OCI-LY3 (cell line): ENCODE measurements at regions not wholly inside any gene's neighbourhood (a gene's known extent, or its start where the extent isn't known, plus 50 kb on each side); places are given as distances from the start of the nearest gene placed in this dataset.

Experiments
- H2AFZ ChIP-seq: fragments of 200-600, 300-600 bp; shearing (Covaris generic); 2 replicates; pipeline ENCODE4 v1.6.0; 2014; ENCODE audit warnings: antibody characterized with exemption, low read depth, low read length
- H3K27ac ChIP-seq: fragments of 200-600, 300-600 bp; sonication (generic); 2 replicates; pipeline ENCODE4 v1.5.1; 2014; ENCODE audit warnings: mild to moderate bottlenecking, low read length, moderate library complexity, mixed read lengths
- H3K27me3 ChIP-seq: fragments of 200-600, 300-600 bp; sonication (generic); 2 replicates; pipeline ENCODE4 v1.6.1; 2014; ENCODE audit warnings: low read depth, low read length, mixed read lengths
- H3K36me3 ChIP-seq: fragments of 200-600, 300-600 bp; sonication (generic); replicated peaks from 2 replicates; pipeline ENCODE3; 2014; ENCODE audit warnings: low read depth, low read length, mixed read lengths
- H3K4me1 ChIP-seq: fragments of 300-600, 200-600 bp; sonication (generic); 2 replicates; pipeline ENCODE4 v1.6.1; 2014; ENCODE audit warnings: low read length, mixed read lengths
- H3K4me2 ChIP-seq: fragments of 200-600, 300-600 bp; sonication (generic); 2 replicates; pipeline ENCODE4 v1.6.1; 2014; ENCODE audit warnings: low read length, mixed read lengths
- H3K4me3 ChIP-seq: fragments of 300-600, 200-600 bp; sonication (generic); 2 replicates; pipeline ENCODE4 v1.5.1; 2014; ENCODE audit warnings: antibody characterized with exemption, mild to moderate bottlenecking, low read length, moderate library complexity
- H3K79me2 ChIP-seq: fragments of 300-600, 200-600 bp; shearing (Covaris generic); 2 replicates; pipeline ENCODE4 v1.6.1; 2014; ENCODE audit warnings: mild to moderate bottlenecking, low read length, mixed read lengths
- H3K9ac ChIP-seq: fragments of 300-600, 200-600 bp; shearing (Covaris generic); 2 replicates; pipeline ENCODE4 v1.6.0; 2014; ENCODE audit warnings: mild to moderate bottlenecking, low read length, moderate library complexity
- H3K9me3 ChIP-seq: fragments of 200-600, 300-600 bp; shearing (Covaris generic); 2 replicates; pipeline ENCODE4 v1.6.1; 2014; ENCODE audit warnings: low read length, mixed read lengths; ENCODE audit not compliant: insufficient read depth
- H4K20me1 ChIP-seq: fragments of 200-600, 300-600 bp; sonication (generic); 2 replicates; pipeline ENCODE4 v1.6.1; 2016; ENCODE audit warnings: low read length, mixed read lengths; ENCODE audit not compliant: insufficient read depth
- CTCF ChIP-seq: fragments of 200-600, 300-600 bp; sonication (generic); IDR thresholded peaks from 2 replicates; pipeline ENCODE4 v1.5.1; 2014; ENCODE audit warnings: antibody characterized with exemption, low read length, low read depth
- EZH2phosphoT487 ChIP-seq: fragments of 200-600 bp; shearing (Covaris generic); IDR thresholded peaks from 2 replicates; pipeline ENCODE4 v1.6.1; 2018; ENCODE audit warnings: antibody characterized with exemption, mixed run types, low read depth

GRCh38 chr1:118828038-118828437 lies 160.1 kb downstream of the TBX15 start:
- H3K79me2 ChIP-seq, result no peaks in the 10 kb centered on the region

DNA sequence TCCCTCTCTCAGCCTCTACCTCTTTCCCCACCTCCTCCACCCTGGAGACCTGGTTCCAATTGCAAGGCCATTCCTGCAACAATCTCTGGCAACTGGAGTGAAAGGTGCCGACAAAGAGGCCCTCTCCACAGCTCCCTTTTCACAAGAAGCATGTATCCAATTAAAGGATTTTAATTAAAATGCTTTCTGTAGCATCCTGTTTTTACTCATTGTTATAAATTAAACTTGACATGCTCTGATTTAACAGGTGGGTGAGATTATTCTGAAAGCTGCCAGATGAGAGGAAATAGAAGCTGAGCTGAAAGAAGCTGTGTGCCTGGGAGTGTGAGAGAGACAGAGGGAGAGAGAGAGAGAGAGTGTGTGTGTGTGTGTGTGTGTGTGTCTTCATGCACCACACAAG lies 160.5 kb downstream of the TBX15 start:
- no peaks in the 10 kb centered on the region for H3K27me3 ChIP-seq
- no peaks in the 10 kb centered on the region for H3K9me3 ChIP-seq
- H3K9ac ChIP-seq, result no peak overlapping the region
- H3K36me3 ChIP-seq, result no peaks in the 10 kb centered on the region
- no peaks in the 10 kb centered on the region for H3K79me2 ChIP-seq
- H3K4me2 ChIP-seq, result no peak overlapping the region
- no peak overlapping the region for H3K4me3 ChIP-seq
- no peaks in the 10 kb centered on the region for H4K20me1 ChIP-seq
- H3K4me1 ChIP-seq, result no peaks in the 10 kb centered on the region
- H3K27ac ChIP-seq, result no peak overlapping the region
- no peak overlapping the region for H2AFZ ChIP-seq
- TF ChIP-seq EZH2phosphoT487 (no peak), CTCF (no peak)

More at GRCh38 chr1:118828038-118828437, 160.1 kb downstream of the TBX15 start:
- no peak overlapping the region for H2AFZ ChIP-seq
- H3K27ac ChIP-seq, result no peak overlapping the region
- no peaks in the 10 kb centered on the region for H3K9me3 ChIP-seq
- no peaks in the 10 kb centered on the region for H3K27me3 ChIP-seq
- no peak overlapping the region for H3K4me2 ChIP-seq
- H3K9ac ChIP-seq, result no peak overlapping the region
- no peaks in the 10 kb centered on the region for H3K36me3 ChIP-seq
- no peaks in the 10 kb centered on the region for H4K20me1 ChIP-seq
- H3K4me1 ChIP-seq, result no peaks in the 10 kb centered on the region
- H3K4me3 ChIP-seq, result no peak overlapping the region
- no peak for TF ChIP-seq CTCF
- no peak for TF ChIP-seq EZH2phosphoT487

DNA sequence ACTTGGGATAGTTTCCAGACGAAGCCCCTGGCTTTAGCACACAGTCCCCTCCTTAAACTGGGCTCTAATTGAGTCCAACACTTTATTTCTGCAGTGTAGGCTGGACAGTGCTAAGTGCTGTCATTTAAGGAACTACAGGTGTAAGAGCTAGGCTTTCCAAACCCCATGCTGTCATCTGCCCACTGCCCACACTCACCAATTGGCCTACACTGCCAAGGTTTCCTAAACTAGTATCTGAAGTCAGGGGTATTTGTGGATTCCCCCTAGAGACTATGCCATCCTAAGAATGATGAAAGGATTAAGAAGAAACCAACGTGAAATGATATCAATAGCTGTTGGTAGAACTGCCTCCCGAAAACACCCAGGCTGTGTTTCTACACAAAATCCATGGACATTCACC lies 160.9 kb downstream of the TBX15 start:
- Histone ChIP-seq H4K20me1 (no peaks in the 10 kb centered on the region), H3K27ac (no peak overlapping the region), H3K4me2 (no peak overlapping the region), H3K79me2 (no peaks in the 10 kb centered on the region), H2AFZ (no peak overlapping the region), H3K9ac (no peak overlapping the region), H3K4me3 (no peak overlapping the region), H3K27me3 (no peaks in the 10 kb centered on the region), H3K36me3 (no peaks in the 10 kb centered on the region), H3K9me3 (no peaks in the 10 kb centered on the region), H3K4me1 (no peaks in the 10 kb centered on the region)
- TF ChIP-seq CTCF (no peak), EZH2phosphoT487 (no peak)

- Histone ChIP-seq H3K27ac (no peak overlapping the region), H3K27me3 (no peaks in the 10 kb centered on the region), H3K79me2 (no peaks in the 10 kb centered on the region), H3K36me3 (no peaks in the 10 kb centered on the region), H3K4me1 (no peaks in the 10 kb centered on the region), H2AFZ (no peak overlapping the region), H3K4me2 (no peak overlapping the region), H4K20me1 (no peaks in the 10 kb centered on the region), H3K9me3 (no peaks in the 10 kb centered on the region), H3K9ac (no peak overlapping the region), H3K4me3 (no peak overlapping the region)
- no peak for TF ChIP-seq CTCF
- no peak for TF ChIP-seq EZH2phosphoT487
Observed at GRCh38 chr1:118826669-118827068, 161.5 kb downstream of the TBX15 start.
